ENCODE measurements at regions not wholly inside any gene's neighbourhood (a gene's known extent, or its start where the extent isn't known, plus 50 kb on each side); places are given as distances from the start of the nearest gene placed in this dataset.
"Not testable (repeated sequence)": the region's sequence is repeated elsewhere in the genome, so short reads cannot be mapped to it uniquely, and the experiment has no call there.

- H3K27ac Mint-ChIP-seq = peak overlapping the region; percentile 77
- no peak overlapping the region for H3K4me3 Mint-ChIP-seq
- no peaks in the 10 kb centered on the region for H3K27me3 Mint-ChIP-seq
- H3K36me3 Mint-ChIP-seq (ENCODE audit: low read depth) = peaks cover 15% of the 10 kb centered on the region
- H3K4me1 Mint-ChIP-seq (ENCODE audit: low read depth) = peaks cover 27% of the 10 kb centered on the region
- intact Hi-C loops (cut with micrococcal nuclease) = no loop called here
- H3K9me3 Mint-ChIP-seq = peaks cover 24% of the 10 kb centered on the region
Observed at GRCh38 chr2:241959751-241960269, 90.3 kb downstream of the RTP5 start.

DNA sequence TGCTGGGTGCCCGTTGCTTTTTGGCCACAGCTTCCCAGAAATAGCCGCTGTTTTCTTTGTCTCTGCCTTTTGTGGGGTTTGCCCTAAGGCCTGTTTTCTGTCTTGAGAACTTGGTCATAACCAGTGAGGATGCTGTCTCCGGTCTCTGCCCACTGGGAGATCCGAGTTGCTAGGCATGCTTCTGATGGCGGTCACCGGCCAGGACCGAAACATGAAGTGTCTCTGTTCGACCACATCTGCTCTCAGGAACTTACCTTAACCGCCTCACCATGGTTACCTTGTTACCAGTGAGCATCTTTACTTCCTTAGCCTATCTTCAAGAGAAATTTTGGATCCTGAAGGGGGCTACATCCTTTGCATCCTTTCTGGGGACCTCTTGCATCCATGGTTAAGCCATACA is 91.9 kb downstream of the RTP5 start:
- H3K27ac Mint-ChIP-seq = no peak overlapping the region
- intact Hi-C loops (cut with micrococcal nuclease) = no loop called here
- peaks cover 40% of the 10 kb centered on the region for H3K4me1 Mint-ChIP-seq (ENCODE audit: low read depth)
- peaks cover 19% of the 10 kb centered on the region for H3K9me3 Mint-ChIP-seq
- no peak overlapping the region for H3K4me3 Mint-ChIP-seq
- H3K36me3 Mint-ChIP-seq (ENCODE audit: low read depth) = peaks cover 15% of the 10 kb centered on the region
- no peaks in the 10 kb centered on the region for H3K27me3 Mint-ChIP-seq

GRCh38 chr2:241964133-241964532 is 94.6 kb downstream of the RTP5 start:
- no peak overlapping the region for H3K4me3 Mint-ChIP-seq

DNA sequence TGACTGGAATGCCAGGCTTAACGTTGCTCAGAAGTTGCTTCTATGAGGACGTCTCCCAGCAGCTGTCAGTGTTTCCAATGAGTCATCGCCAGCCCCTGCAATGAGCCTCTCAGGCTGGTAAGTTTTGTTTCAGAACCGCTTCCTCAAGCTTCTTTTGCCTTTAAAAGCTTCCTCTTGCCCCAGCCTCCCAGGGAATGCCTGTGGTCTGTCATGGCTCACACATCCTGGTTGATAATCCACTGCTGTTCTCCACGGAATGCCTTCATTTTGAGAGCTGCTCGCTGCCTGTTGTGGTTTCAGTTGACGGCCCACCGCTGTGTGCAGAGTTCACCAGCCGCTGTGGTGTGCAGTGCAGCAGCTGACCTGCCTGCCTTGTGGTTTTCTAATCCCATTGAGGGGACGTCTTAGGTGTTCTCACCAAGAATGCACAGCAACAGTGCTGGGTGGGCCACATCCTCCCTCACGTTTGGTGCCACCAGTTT is 96.4 kb downstream of the RTP5 start:
- no peaks in the 10 kb centered on the region for H3K27me3 Mint-ChIP-seq
- peak overlapping the region; percentile 41 for H3K4me3 Mint-ChIP-seq
- peaks cover 29% of the 10 kb centered on the region for H3K4me1 Mint-ChIP-seq (ENCODE audit: low read depth)
- no peaks in the 10 kb centered on the region for H3K36me3 Mint-ChIP-seq (ENCODE audit: low read depth)
- intact Hi-C loops (cut with micrococcal nuclease) = no loop called here
- peaks cover 11% of the 10 kb centered on the region for H3K9me3 Mint-ChIP-seq
- peak overlapping the region; percentile 74 for H3K27ac Mint-ChIP-seq

More at GRCh38 chr2:241964133-241964532, 94.6 kb downstream of the RTP5 start:
- Mint-ChIP-seq H3K27me3 (no peaks in the 10 kb centered on the region), H3K9me3 (peaks cover 3% of the 10 kb centered on the region), H3K27ac (peak overlapping the region; percentile 67), H3K4me1 (ENCODE audit: low read depth) (peaks cover 41% of the 10 kb centered on the region), H3K36me3 (ENCODE audit: low read depth) (no peaks in the 10 kb centered on the region)
- intact Hi-C loops (cut with micrococcal nuclease) = no loop called here

DNA sequence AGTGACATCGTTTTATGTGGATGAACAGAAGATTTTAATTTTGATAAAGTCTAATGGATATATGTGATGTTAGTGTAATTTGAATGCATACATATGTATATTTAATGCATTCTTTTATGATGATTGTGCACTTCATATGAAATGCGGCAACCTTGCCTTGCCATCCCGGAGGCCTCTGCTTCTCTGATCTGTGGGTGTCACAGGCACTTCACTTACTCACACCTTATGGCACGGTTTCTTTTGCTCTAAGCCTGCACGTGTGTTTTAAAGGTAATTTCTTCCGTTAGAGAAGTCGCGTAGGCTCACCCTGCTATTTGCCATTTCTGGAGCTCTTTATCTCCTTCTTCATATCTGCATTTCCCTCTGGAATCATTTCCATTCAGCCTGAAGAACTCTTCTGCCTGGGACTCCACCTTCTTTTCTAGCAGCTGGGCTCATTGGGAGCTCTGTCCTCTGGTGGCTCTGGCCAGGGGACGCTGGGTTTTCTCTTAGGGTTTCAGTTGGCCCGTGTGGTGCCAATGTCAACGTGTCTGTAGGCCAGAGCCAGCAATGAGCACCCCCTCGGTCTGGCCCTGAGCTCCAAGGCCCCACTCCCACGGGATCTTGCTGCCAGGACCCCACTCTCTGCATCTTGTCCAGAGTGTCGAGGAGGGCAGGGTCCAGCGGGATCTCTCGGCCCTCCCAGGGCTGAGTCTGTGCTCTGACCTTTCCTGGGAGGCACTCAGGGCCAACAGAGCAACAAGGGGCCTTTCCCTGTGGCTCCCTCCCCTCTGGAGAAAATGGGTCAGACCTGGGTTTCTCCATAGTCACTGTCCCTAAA is 97.3 kb downstream of the RTP5 start:
- peak overlapping the region; percentile 74 for H3K27ac Mint-ChIP-seq
- peaks cover 11% of the 10 kb centered on the region for H3K9me3 Mint-ChIP-seq
- H3K4me1 Mint-ChIP-seq (ENCODE audit: low read depth) = peaks cover 29% of the 10 kb centered on the region
- no peaks in the 10 kb centered on the region for H3K36me3 Mint-ChIP-seq (ENCODE audit: low read depth)
- H3K27me3 Mint-ChIP-seq = no peaks in the 10 kb centered on the region
- intact Hi-C loops (cut with micrococcal nuclease) = no loop called here
- H3K4me3 Mint-ChIP-seq = no peak overlapping the region

DNA sequence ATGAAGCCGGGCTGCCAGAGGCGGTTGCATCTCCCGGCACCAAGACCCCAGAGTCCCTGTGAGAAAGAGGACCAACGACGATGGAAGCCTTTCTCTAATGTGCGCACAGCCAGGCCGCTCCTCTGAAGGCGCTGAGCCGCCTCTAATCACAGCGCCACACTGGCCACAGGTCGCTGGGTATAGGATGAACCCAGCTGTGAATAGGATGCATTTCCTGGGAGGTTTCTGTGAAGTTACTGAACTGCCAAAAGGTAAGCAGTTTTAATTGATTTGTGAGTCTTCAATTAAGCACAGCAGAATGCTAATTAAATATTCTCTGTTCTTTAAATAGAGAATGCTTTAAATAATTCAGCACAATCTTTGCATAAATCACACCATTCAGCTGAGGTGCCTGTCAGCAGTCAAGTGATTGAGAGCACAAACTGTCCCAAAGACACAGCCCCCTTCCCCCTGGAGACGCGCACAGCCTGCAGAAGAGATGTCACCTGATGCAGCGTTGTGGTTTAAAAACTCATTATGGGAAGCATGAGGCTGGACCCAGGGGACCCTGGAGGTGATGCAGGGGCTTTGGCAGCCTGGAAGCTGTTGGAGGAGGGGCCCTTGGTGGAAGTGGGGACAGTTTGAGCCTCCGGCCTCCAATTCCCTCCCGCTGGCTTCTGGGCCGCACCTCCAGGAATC is 98.1 kb downstream of the RTP5 start:
- Mint-ChIP-seq H3K4me3 (no peak overlapping the region), H3K9me3 (peaks cover 11% of the 10 kb centered on the region), H3K27me3 (no peaks in the 10 kb centered on the region), H3K36me3 (ENCODE audit: low read depth) (no peaks in the 10 kb centered on the region), H3K27ac (no peak overlapping the region), H3K4me1 (ENCODE audit: low read depth) (peaks cover 29% of the 10 kb centered on the region)
- intact Hi-C loops (cut with micrococcal nuclease) = no loop called here

GRCh38 chr2:241968417-241968816 is 98.9 kb downstream of the RTP5 start:
- H3K9me3 Mint-ChIP-seq = peaks cover 11% of the 10 kb centered on the region
- H3K36me3 Mint-ChIP-seq (ENCODE audit: low read depth) = no peaks in the 10 kb centered on the region
- no peak overlapping the region for H3K4me3 Mint-ChIP-seq
- no peaks in the 10 kb centered on the region for H3K27me3 Mint-ChIP-seq
- H3K4me1 Mint-ChIP-seq (ENCODE audit: low read depth) = peaks cover 29% of the 10 kb centered on the region
- intact Hi-C loops (cut with micrococcal nuclease) = no loop called here
- H3K27ac Mint-ChIP-seq = no peak overlapping the region

GRCh38 chr2:241969182-241969581 is 99.7 kb downstream of the RTP5 start:
- intact Hi-C loops (cut with micrococcal nuclease); H3K36me3 Mint-ChIP-seq (ENCODE audit: low read depth): not testable (repeated sequence)

DNA sequence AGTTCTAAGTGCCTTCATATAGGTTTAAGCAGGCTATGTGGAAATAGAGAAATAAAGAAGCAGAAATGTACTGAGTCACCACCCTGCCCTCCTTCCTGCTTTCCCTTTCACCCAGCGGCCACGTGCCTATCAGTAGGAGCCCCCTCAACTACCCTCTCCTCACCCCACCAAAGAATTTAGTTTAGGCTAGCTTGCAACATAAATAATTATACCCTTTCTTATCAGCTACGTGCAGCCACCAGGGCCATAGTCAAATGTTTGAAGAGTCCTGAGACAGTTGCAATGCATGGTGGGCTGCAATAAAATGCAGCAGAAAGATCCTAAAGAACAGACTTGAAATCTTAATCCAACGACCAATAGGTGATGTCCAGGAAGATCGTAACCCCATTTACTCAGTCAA is 101.2 kb downstream of the RTP5 start:
- Mint-ChIP-seq H3K4me1 (ENCODE audit: low read depth) (peaks cover 14% of the 10 kb centered on the region), H3K36me3 (ENCODE audit: low read depth) (no peaks in the 10 kb centered on the region), H3K4me3 (no peak overlapping the region), H3K27me3 (no peaks in the 10 kb centered on the region), H3K9me3 (peaks cover 11% of the 10 kb centered on the region), H3K27ac (no peak overlapping the region)
- intact Hi-C loops (cut with micrococcal nuclease) = no loop called here

More at GRCh38 chr2:241969182-241969581, 99.7 kb downstream of the RTP5 start:
- not testable (repeated sequence) for H3K4me3 Mint-ChIP-seq, H3K27ac Mint-ChIP-seq, H3K27me3 Mint-ChIP-seq
- H3K9me3 Mint-ChIP-seq = peaks cover 11% of the 10 kb centered on the region
- peaks cover 21% of the 10 kb centered on the region for H3K4me1 Mint-ChIP-seq (ENCODE audit: low read depth)

- no peaks in the 10 kb centered on the region for H3K36me3 Mint-ChIP-seq (ENCODE audit: low read depth)
- no peaks in the 10 kb centered on the region for H3K27me3 Mint-ChIP-seq
- H3K4me1 Mint-ChIP-seq (ENCODE audit: low read depth) = no peaks in the 10 kb centered on the region
- H3K9me3 Mint-ChIP-seq = peaks cover 8% of the 10 kb centered on the region
- H3K4me3 Mint-ChIP-seq = no peak overlapping the region
- intact Hi-C loops (cut with micrococcal nuclease) = no loop called here
- no peak overlapping the region for H3K27ac Mint-ChIP-seq
Observed at GRCh38 chr2:241974096-241974495, 104.6 kb downstream of the RTP5 start.

GRCh38 chr2:241974851-241975592 is 105.5 kb downstream of the RTP5 start:
- H3K4me1 Mint-ChIP-seq (ENCODE audit: low read depth) = no peaks in the 10 kb centered on the region
- H3K4me3 Mint-ChIP-seq = no peak overlapping the region
- no peak overlapping the region for H3K27ac Mint-ChIP-seq
- intact Hi-C loops (cut with micrococcal nuclease) = no loop called here
- H3K27me3 Mint-ChIP-seq = no peaks in the 10 kb centered on the region
- no peaks in the 10 kb centered on the region for H3K36me3 Mint-ChIP-seq (ENCODE audit: low read depth)
- H3K9me3 Mint-ChIP-seq = no peaks in the 10 kb centered on the region

GRCh38 chr2:241975593-241976284 is 106.2 kb downstream of the RTP5 start:
- H3K4me1 Mint-ChIP-seq (ENCODE audit: low read depth) = no peaks in the 10 kb centered on the region
- intact Hi-C loops (cut with micrococcal nuclease) = no loop called here
- no peak overlapping the region for H3K27ac Mint-ChIP-seq
- H3K27me3 Mint-ChIP-seq = no peaks in the 10 kb centered on the region
- H3K9me3 Mint-ChIP-seq = no peaks in the 10 kb centered on the region
- no peak overlapping the region for H3K4me3 Mint-ChIP-seq
- H3K36me3 Mint-ChIP-seq (ENCODE audit: low read depth) = no peaks in the 10 kb centered on the region

DNA sequence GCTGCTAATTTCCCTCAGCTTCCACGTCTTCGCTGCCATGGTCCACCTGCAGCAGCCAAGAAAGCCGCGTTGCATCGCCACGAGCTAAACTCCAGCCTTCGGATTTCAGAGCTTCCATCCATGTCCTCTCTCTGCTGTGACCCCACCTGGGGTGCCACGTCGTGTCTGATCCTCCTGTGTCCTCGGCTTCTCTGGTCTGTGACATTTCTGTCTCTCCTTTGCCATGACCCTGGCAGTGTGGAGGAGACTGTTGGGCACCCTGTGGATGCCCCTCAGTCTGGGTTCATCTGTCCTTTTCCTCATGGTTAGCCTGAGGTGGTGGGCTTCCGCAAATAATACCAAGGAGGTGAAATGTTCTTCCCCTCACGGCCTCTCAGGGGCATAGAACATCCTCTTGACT is 106.8 kb downstream of the RTP5 start:
- no peak overlapping the region for H3K27ac Mint-ChIP-seq
- H3K4me3 Mint-ChIP-seq = no peak overlapping the region
- no peaks in the 10 kb centered on the region for H3K4me1 Mint-ChIP-seq (ENCODE audit: low read depth)
- intact Hi-C loops (cut with micrococcal nuclease) = no loop called here
- no peaks in the 10 kb centered on the region for H3K36me3 Mint-ChIP-seq (ENCODE audit: low read depth)
- no peaks in the 10 kb centered on the region for H3K9me3 Mint-ChIP-seq
- no peaks in the 10 kb centered on the region for H3K27me3 Mint-ChIP-seq
